ENCODE measurements at regions not wholly inside any gene's neighbourhood (a gene's known extent, or its start where the extent isn't known, plus 50 kb on each side); places are given as distances from the start of the nearest gene placed in this dataset.

- intact Hi-C loops (cut with DNase I), result loop anchor here (10.0 kb wide), 1 partner anchor 989 kb away; no protein-coding TSS in a partner anchor
- DNase-seq (ENCODE audit: extremely low spot score in 2 of 2), result no peak
- Histone ChIP-seq H3K36me3 (no peaks in the 10 kb centered on the region), H3K4me1 (no peaks in the 10 kb centered on the region), H3K4me3 (no peak overlapping the region), H3K27ac (no peak overlapping the region), H3K27me3 (no peaks in the 10 kb centered on the region), H3K9me3 (no peaks in the 10 kb centered on the region)
- TF ChIP-seq POLR2A (IDR thresholded peaks at IDR 0.05) (no peak), CTCF (IDR thresholded peaks at IDR 0.05) (peak; percentile 24 to 55 (median 34))
Observed at GRCh38 chr7:114865564-114865963, 56.3 kb upstream of the MDFIC start.

Data from vagina (tissue), 2 donors.